Astrocyte of the cerebellum (primary cell): ENCODE measurements at regions not wholly inside any gene's neighbourhood (a gene's known extent, or its start where the extent isn't known, plus 50 kb on each side); places are given as distances from the start of the nearest gene placed in this dataset.
A peak's percentile ranks its signal among the peaks of the same experiment; 100 is the strongest.
"Not testable (repeated sequence)": the region's sequence is repeated elsewhere in the genome, so short reads cannot be mapped to it uniquely, and the experiment has no call there.

Experiments used
- DNase-seq: peaks from one replicate; pipeline ENCODE4 v3.0.0-alpha.2; 2011; ENCODE audit warnings: low read depth
- H3K4me3 ChIP-seq: 2 replicates; pipeline ENCODE4 v1.5.1; 2011; ENCODE audit warnings: mild to moderate bottlenecking, low read depth, low read length, moderate library complexity
- CTCF ChIP-seq: IDR thresholded peaks from 2 replicates; pipeline ENCODE4 v1.5.1; 2012; ENCODE audit warnings: low read length, low read depth, moderate library complexity, mild to moderate bottlenecking; ENCODE audit errors: missing control alignments
- in situ Hi-C: cut with HindIII; loops from 2 replicates; pipeline ENCODE4 v1.10.0; 2017; ENCODE audit warnings: low sequenced_read_pairs

- TF ChIP-seq CTCF: no peak
- peak; percentile 23 for DNase-seq
- in situ Hi-C loops: no loop called here
- H3K4me3 ChIP-seq: no peak overlapping the region
These were observed 817.7 kb upstream of the B3GALT2 start for GRCh38 chr1:194004146-194004545.

- DNase-seq, in situ Hi-C loops, H3K4me3 ChIP-seq: not testable (repeated sequence)
These were observed 815.4 kb upstream of the B3GALT2 start for GRCh38 chr1:194001726-194002350.

- no peak for TF ChIP-seq CTCF
- in situ Hi-C loops: no loop called here
- no peak overlapping the region for H3K4me3 ChIP-seq
These were observed 802.5 kb upstream of the B3GALT2 start for GRCh38 chr1:193988885-193989284.

GRCh38 chr1:193979219-193979618, 792.8 kb upstream of the B3GALT2 start:
- TF ChIP-seq CTCF: no peak
- in situ Hi-C loops: no loop called here
- no peak for DNase-seq
- H3K4me3 ChIP-seq: no peak overlapping the region

More at GRCh38 chr1:193988885-193989284, 802.5 kb upstream of the B3GALT2 start:
- DNase-seq: no peak

- in situ Hi-C loops: no loop called here
- DNase-seq: no peak
- TF ChIP-seq CTCF: no peak
- H3K4me3 ChIP-seq: no peak overlapping the region
These were observed 787.9 kb upstream of the B3GALT2 start for GRCh38 chr1:193974286-193974798.

GRCh38 chr1:193973428-193973827, 787.0 kb upstream of the B3GALT2 start:
- TF ChIP-seq CTCF: no peak
- in situ Hi-C loops: no loop called here
- H3K4me3 ChIP-seq: no peak overlapping the region
- DNase-seq: no peak

- in situ Hi-C loops: no loop called here
- no peak overlapping the region for H3K4me3 ChIP-seq
- no peak for TF ChIP-seq CTCF
- DNase-seq: peak; percentile 28
These were observed 785.2 kb upstream of the B3GALT2 start for GRCh38 chr1:193971595-193971994.
